GM21619 (cell line): ENCODE measurements at regions not wholly inside any gene's neighbourhood (a gene's known extent, or its start where the extent isn't known, plus 50 kb on each side); places are given as distances from the start of the nearest gene placed in this dataset.
"Not testable (repeated sequence)": the region's sequence is repeated elsewhere in the genome, so short reads cannot be mapped to it uniquely, and the experiment has no call there.

Source experiments
- ATAC-seq: cut with Tn5 transposase; IDR thresholded peaks from one replicate; pipeline ENCODE4 v1.9.1; 2021; ENCODE audit not compliant: unreplicated experiment

- ATAC-seq: not testable (repeated sequence)
Observed at GRCh38 chr15:20292422-20293005, 249.1 kb downstream of the GOLGA6L6 start.

- not testable (repeated sequence) for ATAC-seq
Observed at GRCh38 chr15:20291616-20292015, 250.0 kb downstream of the GOLGA6L6 start.

GRCh38 chr15:20290606-20291005 is 251.0 kb downstream of the GOLGA6L6 start:
- ATAC-seq: not testable (repeated sequence)

- ATAC-seq: not testable (repeated sequence)
Observed at GRCh38 chr15:20289538-20290103, 252.0 kb downstream of the GOLGA6L6 start.

GRCh38 chr15:20288800-20289537 is 252.6 kb downstream of the GOLGA6L6 start:
- not testable (repeated sequence) for ATAC-seq

- not testable (repeated sequence) for ATAC-seq
Observed at GRCh38 chr15:20286559-20286958, 255.0 kb downstream of the GOLGA6L6 start.

- ATAC-seq: not testable (repeated sequence)
Observed at GRCh38 chr15:20285696-20286300, 255.8 kb downstream of the GOLGA6L6 start.

GRCh38 chr15:20284891-20285535 is 256.6 kb downstream of the GOLGA6L6 start:
- not testable (repeated sequence) for ATAC-seq

GRCh38 chr15:20283651-20284050 is 257.9 kb downstream of the GOLGA6L6 start:
- not testable (repeated sequence) for ATAC-seq

- ATAC-seq: not testable (repeated sequence)
Observed at GRCh38 chr15:20282491-20282943, 259.1 kb downstream of the GOLGA6L6 start.

GRCh38 chr15:20281567-20282275 is 259.9 kb downstream of the GOLGA6L6 start:
- ATAC-seq: not testable (repeated sequence)

- ATAC-seq: no peak
Observed at GRCh38 chr15:20280933-20281463, 260.6 kb downstream of the GOLGA6L6 start.

- ATAC-seq: not testable (repeated sequence)
Observed at GRCh38 chr15:20280141-20280932, 261.3 kb downstream of the GOLGA6L6 start.

GRCh38 chr15:20279056-20279455 is 262.5 kb downstream of the GOLGA6L6 start:
- not testable (repeated sequence) for ATAC-seq

- not testable (repeated sequence) for ATAC-seq
Observed at GRCh38 chr15:20278376-20278775, 263.2 kb downstream of the GOLGA6L6 start.

GRCh38 chr15:20277451-20277850 is 264.1 kb downstream of the GOLGA6L6 start:
- not testable (repeated sequence) for ATAC-seq

- ATAC-seq: not testable (repeated sequence)
Observed at GRCh38 chr15:20276312-20277114, 265.1 kb downstream of the GOLGA6L6 start.

GRCh38 chr15:20275373-20275967 is 266.1 kb downstream of the GOLGA6L6 start:
- not testable (repeated sequence) for ATAC-seq
